Activated CD8-positive, alpha-beta memory T cell treated with anti-CD3 and anti-CD28 coated beads for 4 hours (primary cell): ENCODE measurements at regions not wholly inside any gene's neighbourhood (a gene's known extent, or its start where the extent isn't known, plus 50 kb on each side); places are given as distances from the start of the nearest gene placed in this dataset.
"Not testable (repeated sequence)": the region's sequence is repeated elsewhere in the genome, so short reads cannot be mapped to it uniquely, and the experiment has no call there.

Experiments
- DNase-seq, 2 donors: peaks; one replicate each; pipeline ENCODE4 v3.0.0-alpha.2; 2020; ENCODE audit warnings: low read depth in 2 of 2

DNA sequence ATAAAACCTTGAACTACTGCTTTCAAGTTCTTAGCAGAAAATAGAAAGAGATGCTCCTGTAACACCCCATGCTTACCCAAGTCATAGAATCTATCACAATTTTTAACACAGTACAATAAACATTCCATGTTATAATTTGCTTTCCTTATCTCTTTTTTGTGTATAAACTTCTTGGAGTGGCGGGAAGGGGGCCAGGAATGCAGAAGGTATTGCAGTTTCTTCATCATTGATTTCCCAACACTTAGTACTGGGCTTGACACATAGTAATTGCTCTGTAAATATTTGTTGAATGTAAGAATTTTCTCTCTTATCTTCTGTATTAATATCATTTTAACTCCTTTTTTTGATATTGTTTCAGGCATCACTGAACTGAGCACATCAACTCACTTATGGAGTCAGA is 535.8 kb downstream of the KCTD12 start:
- DNase-seq: no peak

- DNase-seq: no peak
Measured at GRCh38 chr13:76349700-76350099, 536.5 kb downstream of the KCTD12 start.

- DNase-seq: no peak
Measured at GRCh38 chr13:76339649-76340048, 546.6 kb downstream of the KCTD12 start.

- no peak for DNase-seq
Measured at GRCh38 chr13:76338003-76338402, 548.2 kb downstream of the KCTD12 start.

GRCh38 chr13:76336889-76337844 is 549.0 kb downstream of the KCTD12 start:
- no peak for DNase-seq

- no peak for DNase-seq
Measured at GRCh38 chr13:76335463-76335862, 550.7 kb downstream of the KCTD12 start.

DNA sequence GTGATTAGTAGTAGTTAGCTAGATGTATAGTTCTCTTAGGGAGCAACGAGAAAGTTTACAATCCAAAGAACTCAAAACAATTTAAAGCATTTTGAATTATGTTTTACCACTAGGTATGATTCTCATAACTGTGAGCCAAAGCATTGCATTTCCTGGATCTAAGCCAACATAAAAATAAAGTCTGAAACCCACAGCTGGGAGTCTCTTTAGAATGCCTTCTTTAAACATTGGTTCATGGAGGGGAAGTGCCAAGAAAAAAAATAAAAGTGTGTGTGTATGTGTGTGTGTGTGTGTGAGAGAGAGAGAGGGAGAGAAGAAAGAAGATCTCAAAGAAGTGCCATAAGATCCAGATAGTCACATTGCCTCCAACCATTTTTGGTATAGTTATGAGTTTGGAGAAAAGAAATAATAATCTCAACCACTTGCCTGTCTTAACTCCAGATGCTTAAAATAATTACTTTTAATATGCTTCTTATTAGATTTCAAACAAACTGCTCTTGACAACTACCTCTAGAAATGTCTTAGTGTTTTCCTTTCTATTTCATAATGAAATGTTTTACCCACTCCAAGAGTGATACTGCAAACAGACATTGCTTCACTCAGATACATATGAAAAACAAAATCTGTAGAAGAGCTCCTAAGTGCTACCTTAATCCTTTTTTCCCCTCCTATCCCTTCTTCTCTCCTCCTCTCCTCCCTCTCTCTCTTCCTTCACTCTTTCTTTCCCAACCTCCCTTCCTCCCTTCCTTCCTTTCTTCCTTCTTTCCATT is 554.1 kb downstream of the KCTD12 start:
- no peak for DNase-seq

- no peak for DNase-seq
Measured at GRCh38 chr13:76330761-76331160, 555.4 kb downstream of the KCTD12 start.

GRCh38 chr13:76329866-76330580 is 556.2 kb downstream of the KCTD12 start:
- no peak for DNase-seq

DNA sequence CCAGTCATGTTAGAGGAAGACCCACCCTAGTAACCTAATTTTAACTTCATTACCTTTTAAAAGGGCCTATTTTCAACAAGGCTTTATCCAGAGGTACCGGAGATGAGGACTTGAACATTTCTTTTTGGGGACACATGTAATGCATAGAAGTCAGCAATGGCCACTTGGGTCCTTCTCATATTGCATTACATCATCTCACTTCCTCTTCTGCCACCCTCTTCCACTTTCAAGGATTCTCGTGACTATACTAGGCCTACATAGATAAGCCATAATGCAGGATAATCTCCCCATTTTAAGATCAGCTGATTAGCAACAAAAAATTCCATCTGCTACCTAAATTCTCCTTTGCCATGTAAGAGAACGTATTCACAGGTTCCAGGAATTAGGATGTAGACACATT is 557.2 kb downstream of the KCTD12 start:
- no peak for DNase-seq

GRCh38 chr13:76326343-76326742 is 559.9 kb downstream of the KCTD12 start:
- DNase-seq: no peak

- no peak for DNase-seq
Measured at GRCh38 chr13:76319921-76320320, 566.3 kb downstream of the KCTD12 start.

GRCh38 chr13:76316998-76317527 is 569.1 kb downstream of the KCTD12 start:
- no peak for DNase-seq

- no peak for DNase-seq
Measured at GRCh38 chr13:76314495-76314894, 571.7 kb downstream of the KCTD12 start.

GRCh38 chr13:76307142-76307541 is 579.1 kb downstream of the KCTD12 start:
- no peak for DNase-seq

DNA sequence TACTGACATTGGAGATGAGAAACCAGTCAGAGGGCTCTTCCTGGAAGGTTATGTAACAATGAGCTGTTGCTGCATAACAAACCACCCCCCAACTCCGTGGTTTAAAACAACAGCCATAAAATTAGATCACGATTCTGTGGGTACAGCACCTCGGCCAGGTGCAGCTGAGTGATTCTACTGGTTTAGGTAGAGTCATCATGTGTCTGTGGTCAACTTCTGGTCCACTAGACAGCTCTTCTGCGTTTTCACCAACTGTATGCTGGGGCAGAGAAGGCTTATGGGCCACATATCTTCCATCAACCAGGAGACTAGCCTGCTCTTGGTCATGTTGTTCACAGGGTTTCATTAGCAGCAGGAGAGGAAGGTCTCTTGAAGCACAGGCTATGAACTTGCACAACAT is 585.5 kb downstream of the KCTD12 start:
- DNase-seq: no peak

- DNase-seq: no peak
Measured at GRCh38 chr13:76297331-76297730, 588.9 kb downstream of the KCTD12 start.

DNA sequence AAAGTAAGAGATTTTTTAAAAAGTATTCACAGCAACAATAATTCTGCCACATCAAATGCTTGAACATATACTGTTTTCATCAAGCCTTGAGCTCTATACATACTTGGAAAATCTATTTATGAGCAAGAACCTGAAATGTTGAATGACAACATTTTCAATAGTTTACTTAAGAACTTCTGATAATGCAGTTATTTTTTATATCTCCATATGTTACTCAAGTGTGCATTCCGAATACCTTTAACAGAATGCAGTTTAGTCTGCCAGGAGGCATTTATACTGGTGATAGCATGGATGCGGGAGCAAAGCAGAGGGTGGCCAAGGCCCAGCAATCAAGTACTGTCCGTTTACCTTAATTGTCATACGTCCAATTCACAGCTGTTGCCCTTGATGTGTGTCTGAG is 589.5 kb downstream of the KCTD12 start:
- no peak for DNase-seq

GRCh38 chr13:76295020-76295419 is 591.2 kb downstream of the KCTD12 start:
- DNase-seq: not testable (repeated sequence)

- DNase-seq: no peak
Measured at GRCh38 chr13:76293751-76294150, 592.5 kb downstream of the KCTD12 start.

- no peak for DNase-seq
Measured at GRCh38 chr13:76293346-76293745, 592.9 kb downstream of the KCTD12 start.

- no peak for DNase-seq
Measured at GRCh38 chr13:76292726-76293125, 593.5 kb downstream of the KCTD12 start.
